CD4-positive, CD25-positive, alpha-beta regulatory T cell (primary cell): ENCODE measurements at regions not wholly inside any gene's neighbourhood (a gene's known extent, or its start where the extent isn't known, plus 50 kb on each side); places are given as distances from the start of the nearest gene placed in this dataset.

ENCODE experiments used
- ATAC-seq, 2 donors: fragments of 150-1000 bp; cut with Tn5 transposase; one replicate each; pipeline ENCODE4 v1.10.0; 2021; ENCODE audit warnings: low read depth in 2 of 2, moderate number of reproducible peaks in 2 of 2, moderate library complexity in 1 of 2
- DNase-seq, 3 donors: peaks; one replicate each; pipeline versions ENCODE4 v3.0.0 to v3.0.0-alpha.2; 2012 to 2022; ENCODE audit warnings: mixed read lengths in 1 of 3
- H3K27ac ChIP-seq: one replicate; pipeline ENCODE4 v1.7.0; 2013; ENCODE audit warnings: mild to moderate bottlenecking, low read length; ENCODE audit not compliant: insufficient read depth, poor library complexity, severe bottlenecking
- H3K27me3 ChIP-seq: one replicate; pipeline ENCODE4 v1.7.0; 2013; ENCODE audit warnings: low read length; ENCODE audit not compliant: control insufficient read depth, insufficient read depth
- H3K36me3 ChIP-seq: one replicate; pipeline ENCODE4 v1.7.0; 2013; ENCODE audit warnings: mild to moderate bottlenecking, low read length, moderate library complexity; ENCODE audit not compliant: control insufficient read depth, insufficient read depth
- H3K4me1 ChIP-seq: 2 replicates; pipeline ENCODE4 v1.7.0; 2013; ENCODE audit warnings: mild to moderate bottlenecking, low read length; ENCODE audit not compliant: insufficient read depth, control insufficient read depth, poor library complexity, severe bottlenecking
- H3K4me3 ChIP-seq: one replicate; pipeline ENCODE4 v1.7.0; 2013; ENCODE audit warnings: low read depth, mild to moderate bottlenecking, low read length, moderate library complexity
- H3K9me3 ChIP-seq, 2 experiments: 1 replicate in 1 of 2; 2 replicates in 1 of 2; pipeline ENCODE4 v1.7.0; 2013; ENCODE audit warnings: low read length in 2 of 2, mild to moderate bottlenecking in 1 of 2, moderate library complexity in 1 of 2; ENCODE audit not compliant: control insufficient read depth in 2 of 2
- H3K27ac Mint-ChIP-seq, 3 donors: one replicate each; pipeline ENCODE4 v1.8.0; 2020 to 2022; ENCODE audit warnings: mild to moderate bottlenecking in 3 of 3, mixed read lengths in 3 of 3, moderate library complexity in 2 of 3
- H3K27me3 Mint-ChIP-seq: one replicate; pipeline ENCODE4 v1.8.0; 2022; ENCODE audit warnings: mild to moderate bottlenecking, mixed read lengths
- H3K36me3 Mint-ChIP-seq: one replicate; pipeline ENCODE4 v1.8.0; 2020; ENCODE audit warnings: mixed read lengths
- H3K4me1 Mint-ChIP-seq, 4 donors: one replicate each; pipeline ENCODE4 v1.8.0; 2020 to 2022; ENCODE audit warnings: mixed read lengths in 4 of 4, mild to moderate bottlenecking in 1 of 4
- H3K4me3 Mint-ChIP-seq, 4 donors: one replicate each; pipeline ENCODE4 v1.8.0; 2020 to 2022; ENCODE audit warnings: mild to moderate bottlenecking in 4 of 4, mixed read lengths in 4 of 4, moderate library complexity in 3 of 4
- H3K9me3 Mint-ChIP-seq, 7 donors: one replicate each; pipeline ENCODE4 v1.8.0; 2020 to 2022; ENCODE audit warnings: mixed read lengths in 7 of 7, mild to moderate bottlenecking in 3 of 7, moderate library complexity in 2 of 7

DNA sequence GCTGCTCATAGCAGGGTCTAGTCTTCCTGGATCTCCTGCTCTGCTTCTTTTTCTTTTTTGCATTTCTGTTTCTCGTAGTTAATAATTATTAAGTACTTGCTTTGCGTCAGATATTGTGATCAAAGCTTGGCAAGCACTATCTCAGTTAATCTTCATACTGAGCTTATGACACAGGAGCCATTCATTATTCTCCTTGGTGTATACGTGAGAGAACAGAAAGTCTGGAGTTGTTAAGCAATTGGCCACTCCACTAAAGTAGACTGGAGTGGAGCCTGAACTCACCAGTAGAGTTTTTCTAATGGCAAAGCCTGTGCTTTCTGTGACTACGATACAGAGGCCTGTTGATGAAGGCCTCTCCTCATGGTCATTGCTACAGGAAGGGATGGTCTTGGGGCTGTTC, 285.9 kb downstream of the RFC3 start:
- Mint-ChIP-seq H3K27me3 (no peaks in the 10 kb centered on the region), H3K27ac (no peak overlapping the region), H3K9me3 (peaks cover 0 to 8% (median 2%) of the 10 kb centered on the region in 7 donors), H3K4me1 (no peaks in the 10 kb centered on the region), H3K36me3 (no peaks in the 10 kb centered on the region), H3K4me3 (no peak overlapping the region)
- no peaks in the 10 kb centered on the region for H3K9me3 ChIP-seq
- no peaks in the 10 kb centered on the region for H3K27me3 ChIP-seq
- no peak for DNase-seq
- no peak overlapping the region for H3K4me3 ChIP-seq
- no peaks in the 10 kb centered on the region for H3K4me1 ChIP-seq
- H3K27ac ChIP-seq, result no peak overlapping the region
- H3K36me3 ChIP-seq, result no peaks in the 10 kb centered on the region
- no peak for ATAC-seq

DNA sequence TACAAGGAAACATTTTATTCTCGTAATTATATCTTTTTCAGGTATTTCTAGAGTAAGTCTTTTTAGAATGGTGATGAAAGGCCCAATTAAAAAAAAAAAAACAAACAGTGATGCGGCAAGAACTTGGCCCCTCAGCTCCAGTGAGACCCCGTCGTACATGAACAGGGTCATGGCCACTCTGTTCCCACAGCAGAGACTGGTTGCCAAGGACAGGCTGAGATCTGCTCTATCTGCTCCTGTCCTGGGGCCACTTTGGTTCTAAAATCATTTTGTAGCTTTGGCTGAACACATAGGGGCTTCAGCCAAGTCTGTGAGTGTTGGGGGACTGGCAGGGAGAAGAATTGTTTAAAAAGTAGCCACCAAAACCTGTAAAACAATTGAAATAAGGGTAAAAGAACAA, 286.9 kb downstream of the RFC3 start:
- no peak overlapping the region for H3K27ac ChIP-seq
- Mint-ChIP-seq H3K27me3 (no peaks in the 10 kb centered on the region), H3K36me3 (no peaks in the 10 kb centered on the region), H3K4me3 (no peak overlapping the region), H3K27ac (no peak overlapping the region), H3K4me1 (no peaks in the 10 kb centered on the region), H3K9me3 (peaks cover 1 to 11% (median 2%) of the 10 kb centered on the region in 7 donors)
- no peaks in the 10 kb centered on the region for H3K27me3 ChIP-seq
- H3K36me3 ChIP-seq, result no peaks in the 10 kb centered on the region
- ATAC-seq (no peak), DNase-seq (no peak)
- no peaks in the 10 kb centered on the region for H3K9me3 ChIP-seq
- no peaks in the 10 kb centered on the region for H3K4me1 ChIP-seq
- H3K4me3 ChIP-seq, result no peak overlapping the region

- H3K4me1 Mint-ChIP-seq, result no peaks in the 10 kb centered on the region
- DNase-seq (no peak), ATAC-seq (no peak)
- Histone ChIP-seq H3K36me3 (no peaks in the 10 kb centered on the region), H3K27ac (no peak overlapping the region), H3K4me3 (no peak overlapping the region), H3K4me1 (no peaks in the 10 kb centered on the region), H3K27me3 (no peaks in the 10 kb centered on the region), H3K9me3 (peaks cover 0 to 1% of the 10 kb centered on the region in 2 experiments)
- no peak overlapping the region for H3K4me3 Mint-ChIP-seq
- H3K36me3 Mint-ChIP-seq, result no peaks in the 10 kb centered on the region
- no peaks in the 10 kb centered on the region for H3K27me3 Mint-ChIP-seq
- H3K27ac Mint-ChIP-seq, result no peak overlapping the region
- peaks cover 2 to 14% (median 3%) of the 10 kb centered on the region in 7 donors for H3K9me3 Mint-ChIP-seq
Observed at GRCh38 chr13:34107806-34108205, 289.9 kb downstream of the RFC3 start.

DNA sequence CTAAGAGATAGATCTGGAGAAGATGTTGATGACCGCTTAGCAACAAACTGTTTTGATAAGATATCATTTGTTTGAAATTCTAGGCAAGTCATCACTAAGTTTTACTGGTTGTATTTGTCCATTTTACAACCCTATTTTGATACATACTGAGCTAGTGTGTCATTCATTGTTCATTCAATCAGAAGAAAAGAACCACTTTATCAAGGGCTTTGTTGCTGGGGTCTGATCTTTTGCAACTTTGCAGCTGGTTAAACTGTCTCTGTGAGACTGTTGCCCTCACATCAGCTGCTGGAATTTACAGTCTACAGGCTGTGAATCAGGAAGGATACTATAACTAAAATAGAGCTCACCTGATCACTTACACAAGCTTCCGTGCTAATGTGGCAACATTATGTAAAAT, 290.5 kb downstream of the RFC3 start:
- H3K36me3 Mint-ChIP-seq, result no peaks in the 10 kb centered on the region
- Histone ChIP-seq H3K4me3 (no peak overlapping the region), H3K36me3 (no peaks in the 10 kb centered on the region), H3K27ac (no peak overlapping the region), H3K4me1 (no peaks in the 10 kb centered on the region), H3K27me3 (no peaks in the 10 kb centered on the region), H3K9me3 (peaks cover 0 to 1% of the 10 kb centered on the region in 2 experiments)
- H3K27me3 Mint-ChIP-seq, result no peaks in the 10 kb centered on the region
- ATAC-seq, result no peak
- H3K9me3 Mint-ChIP-seq, result peaks cover 2 to 14% (median 4%) of the 10 kb centered on the region in 7 donors
- H3K27ac Mint-ChIP-seq, result no peak overlapping the region
- no peak for DNase-seq
- H3K4me3 Mint-ChIP-seq, result no peak overlapping the region
- H3K4me1 Mint-ChIP-seq, result no peaks in the 10 kb centered on the region

DNA sequence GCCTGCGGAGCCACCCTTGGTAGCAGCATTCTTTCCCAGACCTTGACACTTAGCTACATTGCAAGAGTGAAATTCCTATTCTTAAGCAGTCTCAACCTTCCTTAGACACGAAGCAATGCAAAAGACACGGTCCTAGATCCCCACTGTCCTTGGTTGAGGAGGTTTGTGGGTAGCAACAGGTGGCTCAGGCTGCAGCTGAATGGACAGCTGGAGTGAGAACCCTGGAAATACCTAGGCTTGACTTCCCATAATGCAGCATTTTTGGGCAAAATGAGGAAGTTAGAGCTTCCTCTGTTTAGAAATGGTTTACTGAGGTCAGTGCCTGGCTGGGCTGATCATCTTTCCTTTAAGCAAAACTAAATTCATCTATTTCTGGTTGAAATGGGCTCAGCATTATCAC, 296.6 kb downstream of the RFC3 start:
- Histone ChIP-seq H3K27ac (no peak overlapping the region), H3K36me3 (no peaks in the 10 kb centered on the region), H3K27me3 (no peaks in the 10 kb centered on the region), H3K4me3 (no peak overlapping the region), H3K4me1 (no peaks in the 10 kb centered on the region), H3K9me3 (peaks cover 0 to 1% of the 10 kb centered on the region in 2 experiments)
- H3K36me3 Mint-ChIP-seq, result no peaks in the 10 kb centered on the region
- peaks cover 0 to 8% (median 4%) of the 10 kb centered on the region in 7 donors for H3K9me3 Mint-ChIP-seq
- peaks cover 8% of the 10 kb centered on the region for H3K27me3 Mint-ChIP-seq
- ATAC-seq, result no peak
- DNase-seq, result no peak
- H3K4me3 Mint-ChIP-seq, result no peak overlapping the region
- no peak overlapping the region for H3K27ac Mint-ChIP-seq
- H3K4me1 Mint-ChIP-seq, result no peaks in the 10 kb centered on the region

DNA sequence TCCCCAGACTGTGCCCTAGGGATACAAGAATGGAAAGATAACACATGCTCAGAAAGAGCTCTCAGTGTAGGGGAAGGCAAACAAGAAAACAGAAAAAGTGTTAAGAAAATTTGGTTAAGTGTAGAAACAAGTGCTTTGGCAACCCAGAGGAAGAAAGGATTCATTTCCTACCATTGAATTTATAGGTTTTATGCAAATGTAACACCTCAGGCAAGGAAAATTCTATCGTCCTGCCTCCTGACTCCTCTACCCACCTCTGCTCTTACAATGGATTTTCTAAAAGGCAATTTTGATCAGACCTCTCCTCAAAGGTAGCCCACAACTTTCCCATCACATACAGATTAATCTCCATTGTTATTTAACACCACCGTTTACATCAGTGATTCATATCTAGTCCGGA, 298.7 kb downstream of the RFC3 start:
- Mint-ChIP-seq H3K9me3 (peaks cover 0 to 19% (median 5%) of the 10 kb centered on the region in 7 donors), H3K36me3 (no peaks in the 10 kb centered on the region)
- no peak for DNase-seq

DNA sequence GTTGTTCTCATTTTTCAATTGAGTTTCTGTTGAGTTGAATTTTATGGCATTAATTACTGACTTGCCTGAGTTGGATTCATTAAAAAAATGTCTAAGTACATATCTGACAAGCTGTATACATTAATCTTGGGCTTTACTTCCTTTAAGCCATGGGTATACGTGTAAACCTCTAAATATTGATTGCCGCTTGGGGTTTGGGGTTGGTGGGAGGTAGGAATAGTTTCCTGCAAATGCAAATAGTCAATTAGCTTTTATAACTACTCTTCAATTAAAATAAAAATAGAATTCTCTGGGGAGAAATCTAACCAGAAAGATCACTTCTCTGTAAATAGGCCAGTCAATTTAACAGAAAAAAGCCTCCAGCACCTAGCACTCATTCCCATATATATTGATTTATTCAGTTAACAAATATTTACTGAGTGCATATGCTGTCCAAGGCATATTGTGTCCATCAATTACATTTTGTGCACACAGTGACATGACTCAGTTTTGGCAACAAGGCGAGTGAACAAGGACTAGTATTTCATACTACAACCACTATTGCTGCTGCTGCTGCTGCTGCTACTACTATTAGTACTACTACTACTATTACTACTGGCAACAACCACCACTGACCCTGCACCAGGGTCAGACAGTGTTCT, 306.8 kb downstream of the RFC3 start:
- H3K27me3 Mint-ChIP-seq, result no peaks in the 10 kb centered on the region
- H3K4me3 ChIP-seq, result no peak overlapping the region
- H3K27ac ChIP-seq, result no peak overlapping the region
- DNase-seq (no peak), ATAC-seq (no peak)
- peaks cover 0 to 12% (median 4%) of the 10 kb centered on the region in 7 donors for H3K9me3 Mint-ChIP-seq
- H3K9me3 ChIP-seq, result no peaks in the 10 kb centered on the region
- no peaks in the 10 kb centered on the region for H3K36me3 Mint-ChIP-seq
- no peaks in the 10 kb centered on the region for H3K27me3 ChIP-seq
- H3K4me3 Mint-ChIP-seq, result no peak overlapping the region
- no peaks in the 10 kb centered on the region for H3K36me3 ChIP-seq
- H3K4me1 Mint-ChIP-seq, result no peaks in the 10 kb centered on the region
- no peaks in the 10 kb centered on the region for H3K4me1 ChIP-seq
- H3K27ac Mint-ChIP-seq, result no peak overlapping the region

More for the DNA sequence above, 298.7 kb downstream of the RFC3 start:
- H3K9me3 ChIP-seq, result peaks cover 0 to 1% of the 10 kb centered on the region in 2 experiments
- no peaks in the 10 kb centered on the region for H3K4me1 ChIP-seq
- H3K27ac ChIP-seq, result no peak overlapping the region
- ATAC-seq, result no peak
- no peaks in the 10 kb centered on the region for H3K36me3 ChIP-seq
- H3K4me3 ChIP-seq, result no peak overlapping the region
- H3K4me3 Mint-ChIP-seq, result no peak overlapping the region
- H3K27me3 Mint-ChIP-seq, result peaks cover 8% of the 10 kb centered on the region
- H3K27ac Mint-ChIP-seq, result no peak overlapping the region
- no peaks in the 10 kb centered on the region for H3K4me1 Mint-ChIP-seq
- H3K27me3 ChIP-seq, result no peaks in the 10 kb centered on the region

DNA sequence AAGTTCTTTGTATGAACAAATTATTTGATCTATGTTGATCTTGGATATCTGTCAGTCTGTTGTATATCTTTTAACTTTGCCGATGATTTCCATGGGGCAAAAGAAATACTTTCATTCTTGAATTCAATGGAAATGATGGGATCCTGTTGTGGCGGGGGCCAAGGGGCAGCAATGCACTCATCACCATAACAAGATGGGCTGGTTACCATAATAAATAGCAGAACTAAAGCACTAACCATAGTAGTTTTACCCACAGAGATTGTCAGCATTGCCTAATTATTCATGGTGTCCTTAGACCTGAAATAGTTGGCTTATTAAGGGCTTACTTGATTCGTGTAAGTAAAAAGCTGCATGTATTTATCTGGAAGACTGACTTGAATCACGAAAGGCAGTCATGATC, 309.6 kb downstream of the RFC3 start:
- DNase-seq (no peak), ATAC-seq (no peak)
- Mint-ChIP-seq H3K4me3 (no peak overlapping the region), H3K9me3 (peaks cover 0 to 5% (median 0%) of the 10 kb centered on the region in 7 donors), H3K4me1 (no peaks in the 10 kb centered on the region), H3K27me3 (no peaks in the 10 kb centered on the region), H3K27ac (no peak overlapping the region), H3K36me3 (no peaks in the 10 kb centered on the region)
- Histone ChIP-seq H3K27ac (no peak overlapping the region), H3K27me3 (no peaks in the 10 kb centered on the region), H3K36me3 (no peaks in the 10 kb centered on the region), H3K4me1 (no peaks in the 10 kb centered on the region), H3K9me3 (no peaks in the 10 kb centered on the region), H3K4me3 (no peak overlapping the region)
